ENCODE measurements at regions not wholly inside any gene's neighbourhood (a gene's known extent, or its start where the extent isn't known, plus 50 kb on each side); places are given as distances from the start of the nearest gene placed in this dataset.

DNA sequence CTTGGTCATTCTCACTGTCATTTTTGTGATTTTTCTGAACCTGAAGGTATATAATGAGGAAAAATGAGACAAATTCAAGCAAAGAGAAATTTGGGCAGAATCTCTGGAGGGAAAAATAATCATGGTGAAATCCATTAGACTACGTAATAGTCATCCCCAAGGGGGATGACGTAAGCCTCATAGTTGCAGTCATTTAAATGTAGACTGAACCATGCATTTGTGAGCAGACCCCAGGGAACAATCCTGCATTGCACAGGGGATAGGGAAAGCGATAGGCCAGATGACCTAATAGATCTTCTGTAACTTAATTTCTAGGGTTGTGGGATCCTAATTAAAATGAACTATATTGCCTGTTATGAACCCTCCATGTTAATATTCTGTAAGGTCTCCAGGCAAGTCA is 167.4 kb upstream of the C1orf21 start:
- no peak for DNase-seq (ENCODE audit: low spot score)

DNA sequence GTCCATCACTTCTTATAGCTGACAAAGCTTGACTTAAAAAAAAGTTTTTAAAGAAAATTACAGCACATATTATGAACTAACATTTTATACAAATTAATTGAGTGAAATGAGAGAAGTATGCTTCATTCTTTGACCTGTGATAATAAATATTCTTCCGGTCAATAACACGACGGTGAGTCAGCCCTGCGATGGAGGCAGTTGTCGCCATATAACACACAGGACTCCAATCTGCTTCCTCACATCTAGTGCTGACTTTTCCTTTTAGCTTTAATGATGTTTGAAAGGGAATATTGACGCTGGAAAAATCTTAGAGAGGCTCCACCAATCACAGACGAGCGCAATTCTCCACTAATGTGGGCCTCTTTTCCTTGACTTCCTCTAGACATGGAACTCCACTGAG is 166.9 kb upstream of the C1orf21 start:
- DNase-seq (ENCODE audit: low spot score): no peak

DNA sequence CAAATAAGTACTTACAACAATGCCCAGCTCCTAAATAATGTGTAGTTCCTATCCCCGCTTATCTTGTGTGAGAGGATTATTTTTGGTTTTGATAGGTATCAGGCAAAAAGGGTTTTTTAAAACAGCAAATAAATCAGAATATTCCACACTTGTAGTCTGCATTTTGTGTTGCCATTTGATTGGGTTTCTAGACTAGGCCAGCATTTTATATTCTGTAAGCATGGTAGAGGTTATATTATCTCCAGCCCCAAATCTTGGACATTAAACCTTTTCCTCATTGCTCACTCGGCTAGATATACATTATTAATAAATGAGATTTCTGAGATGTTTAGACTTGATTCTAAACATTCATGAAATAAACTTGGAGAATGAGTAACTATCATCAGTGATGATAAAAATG is 165.7 kb upstream of the C1orf21 start:
- no peak for DNase-seq (ENCODE audit: low spot score)

DNA sequence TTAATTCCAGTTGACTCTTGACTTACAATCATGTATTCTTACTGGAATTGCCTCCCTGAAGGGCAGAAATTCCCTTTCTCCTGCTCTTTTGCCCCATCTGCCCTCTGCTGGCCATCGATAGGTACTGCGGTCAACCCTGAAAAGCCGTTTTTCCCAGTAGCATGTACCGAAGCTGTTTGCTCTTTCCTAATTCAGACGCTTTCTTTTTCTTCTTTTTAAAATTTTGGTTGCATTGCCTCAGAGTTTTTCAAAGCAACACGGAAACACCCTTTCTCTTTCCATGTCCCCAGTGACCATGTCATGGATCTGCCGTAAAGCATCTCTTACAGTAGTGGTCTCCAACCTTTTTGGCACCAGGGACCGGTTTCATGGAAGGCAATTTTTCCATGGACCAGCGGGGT is 164.2 kb upstream of the C1orf21 start:
- DNase-seq (ENCODE audit: low spot score): peak; percentile 60

DNA sequence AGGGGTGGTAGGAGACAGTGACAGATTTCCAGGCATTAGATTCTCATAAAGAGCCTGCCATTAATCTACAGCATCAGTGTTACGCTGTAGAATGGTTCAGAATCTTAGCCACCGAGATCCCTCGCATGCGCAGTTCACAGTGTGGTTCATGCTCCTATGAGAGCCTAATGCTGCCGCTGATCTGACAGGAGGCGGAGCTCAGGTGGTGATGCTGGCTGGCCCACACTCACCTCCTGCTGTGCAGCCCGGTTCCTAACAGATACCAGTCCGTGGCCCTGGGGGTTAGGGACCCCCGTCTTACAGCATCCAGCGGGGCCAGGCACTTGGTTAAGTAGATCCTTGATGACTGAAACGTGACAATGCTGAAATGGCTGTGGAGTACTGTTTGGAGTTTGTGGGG is 163.6 kb upstream of the C1orf21 start:
- DNase-seq (ENCODE audit: low spot score): peak; percentile 22

DNA sequence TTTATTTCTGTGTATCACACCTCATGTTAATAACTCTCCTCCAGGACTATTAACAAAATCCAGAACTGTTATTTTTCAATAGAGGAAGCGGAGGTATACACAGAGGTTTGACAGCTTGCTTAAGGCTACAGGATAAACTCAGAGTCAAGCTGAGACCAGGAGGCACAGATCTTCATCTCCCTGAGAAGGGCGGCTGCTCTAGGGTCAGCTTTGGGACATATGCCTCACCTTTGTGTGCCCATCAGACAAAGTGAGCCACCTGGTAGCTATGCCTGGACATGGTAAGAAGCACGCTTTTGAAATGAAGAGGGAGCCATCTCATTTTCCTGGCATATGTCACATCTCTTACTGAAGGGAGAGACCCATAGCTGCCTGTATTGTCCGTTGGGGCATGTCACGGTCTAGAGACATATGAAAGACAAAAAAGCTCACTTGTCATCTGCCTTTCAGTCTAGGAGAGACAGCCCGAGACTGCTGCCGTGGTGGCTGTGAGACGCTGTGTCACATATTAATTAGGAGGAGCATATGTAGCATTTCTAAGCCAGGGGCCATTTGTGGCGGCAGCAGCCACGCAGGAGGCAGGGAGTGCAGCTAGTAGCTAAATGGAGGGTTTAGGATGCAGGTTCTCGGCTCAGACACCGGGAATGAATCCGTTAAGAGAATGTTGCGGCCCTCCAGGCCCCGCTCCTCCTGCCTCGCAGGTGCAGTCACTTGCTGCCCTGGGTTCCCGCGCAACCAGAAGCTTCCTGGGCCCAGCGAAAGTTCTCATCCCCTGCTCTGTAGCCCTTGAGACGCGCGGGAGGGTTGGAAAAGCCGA is 161.3 kb upstream of the C1orf21 start:
- no peak for DNase-seq (ENCODE audit: low spot score)

DNA sequence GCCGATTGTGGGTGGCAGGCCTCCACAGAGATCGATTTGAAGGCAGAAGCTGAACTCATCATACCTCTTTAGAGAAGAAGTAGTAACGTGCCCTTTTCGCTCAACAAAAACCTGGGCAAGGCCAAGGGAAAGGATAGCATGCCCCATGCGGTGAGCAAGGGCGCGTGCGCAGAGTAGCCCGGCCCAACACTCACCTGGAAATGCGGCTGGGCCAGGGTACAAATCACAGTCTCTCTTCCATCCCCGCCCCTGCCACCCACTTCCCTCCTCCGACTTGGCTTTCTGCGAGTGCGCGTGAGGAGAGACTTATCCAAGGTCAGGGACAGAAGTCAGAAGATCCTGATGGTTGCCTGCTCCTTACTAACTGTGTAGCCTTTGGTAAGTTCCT is 160.7 kb upstream of the C1orf21 start:
- no peak for DNase-seq (ENCODE audit: low spot score)

DNA sequence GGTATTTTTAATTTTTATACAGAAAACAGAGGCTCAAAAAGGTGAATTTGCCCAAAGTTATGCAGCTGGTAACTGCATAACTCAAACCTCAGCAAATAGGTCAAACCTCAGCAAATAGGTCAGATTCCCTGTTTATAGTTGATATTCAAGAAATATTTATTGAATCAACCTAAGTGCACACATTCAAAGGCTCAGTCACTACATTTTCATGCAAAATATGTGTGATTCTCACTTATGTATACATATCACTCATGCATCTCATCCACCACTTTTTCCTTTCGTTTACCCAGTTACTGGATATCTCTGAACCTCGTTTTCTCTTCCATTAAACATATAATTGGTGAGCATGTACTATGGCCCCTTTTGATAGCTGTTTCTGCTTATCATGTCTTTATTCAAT is 158.3 kb upstream of the C1orf21 start:
- no peak for DNase-seq (ENCODE audit: low spot score)

DNA sequence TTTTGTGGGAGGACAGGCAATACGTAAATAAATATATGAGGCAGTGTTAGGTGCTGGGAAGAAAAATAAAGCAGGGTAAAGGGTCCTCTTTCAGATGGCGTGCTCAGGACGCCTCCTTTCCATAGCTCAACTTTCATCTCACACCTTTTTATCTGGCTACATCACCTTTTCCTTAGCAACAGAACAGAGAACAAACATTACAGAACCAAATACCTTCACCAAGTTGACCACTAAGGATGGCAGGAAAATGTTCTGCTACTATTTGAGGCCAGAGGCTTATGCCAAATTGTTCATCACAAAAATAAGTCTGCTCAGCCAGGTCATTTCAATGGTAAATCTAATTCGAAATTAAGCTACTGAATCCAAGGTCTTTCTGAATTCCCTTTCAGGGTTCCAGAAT is 149.2 kb upstream of the C1orf21 start:
- no peak for DNase-seq (ENCODE audit: low spot score)

DNA sequence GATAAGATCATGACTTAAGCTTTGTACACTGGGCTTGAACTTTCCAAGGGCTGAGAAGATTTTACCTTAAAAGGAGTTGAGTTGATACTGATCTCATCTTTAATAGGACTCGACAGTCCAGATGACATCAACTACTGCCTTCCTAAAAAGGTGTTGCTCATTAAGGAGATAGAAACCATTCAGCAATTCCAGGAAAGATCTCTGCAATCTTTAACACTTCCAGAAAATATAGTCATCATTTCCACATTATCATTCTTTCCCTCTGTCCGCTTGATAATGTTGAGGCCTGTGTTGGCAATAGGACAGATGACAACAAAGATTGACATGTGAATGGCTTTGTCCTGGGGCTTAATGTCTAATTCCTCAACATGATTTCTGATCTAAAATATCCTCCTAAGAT is 145.4 kb upstream of the C1orf21 start:
- no peak for DNase-seq (ENCODE audit: low spot score)

DNA sequence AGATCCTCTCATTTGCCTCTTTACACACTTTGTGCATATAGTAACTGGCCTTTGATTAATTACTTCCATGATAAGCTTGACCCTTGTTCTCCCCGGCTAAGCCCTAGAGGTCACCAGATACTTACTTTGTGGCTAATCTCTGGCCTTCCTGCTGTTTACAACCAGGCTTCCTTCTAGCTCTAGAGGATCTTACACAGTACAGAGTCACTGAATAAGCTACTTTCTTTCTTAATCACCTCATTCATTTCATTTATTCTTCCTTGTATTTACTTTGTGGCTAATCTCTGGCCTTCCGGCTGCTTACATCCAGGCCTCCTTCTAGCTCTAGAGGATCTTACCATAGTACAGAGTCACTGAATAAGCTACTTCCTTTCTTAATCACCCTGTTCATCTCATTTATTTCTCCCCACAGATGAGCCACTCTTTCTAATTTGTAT is 144.3 kb upstream of the C1orf21 start:
- peak; percentile 28 for DNase-seq (ENCODE audit: low spot score)

DNA sequence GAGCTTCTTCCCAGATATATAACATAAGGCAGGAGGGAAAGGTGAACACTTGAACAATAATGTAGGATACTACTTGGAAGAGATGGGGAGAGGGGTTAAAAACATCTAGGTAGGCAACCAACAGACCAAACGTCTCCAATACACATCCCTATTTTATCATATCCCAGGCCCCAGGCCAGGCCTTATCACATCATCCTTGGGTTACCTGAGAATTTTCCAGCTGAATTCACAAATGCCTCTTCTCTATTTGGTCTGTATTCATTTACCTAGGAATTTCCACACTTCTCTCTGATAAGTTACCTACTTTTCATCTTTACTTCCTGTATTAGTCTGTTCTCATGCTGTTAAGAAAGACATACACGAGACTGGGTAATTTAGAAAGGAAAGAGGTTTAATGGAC is 141.9 kb upstream of the C1orf21 start:
- no peak for DNase-seq (ENCODE audit: low spot score)

DNA sequence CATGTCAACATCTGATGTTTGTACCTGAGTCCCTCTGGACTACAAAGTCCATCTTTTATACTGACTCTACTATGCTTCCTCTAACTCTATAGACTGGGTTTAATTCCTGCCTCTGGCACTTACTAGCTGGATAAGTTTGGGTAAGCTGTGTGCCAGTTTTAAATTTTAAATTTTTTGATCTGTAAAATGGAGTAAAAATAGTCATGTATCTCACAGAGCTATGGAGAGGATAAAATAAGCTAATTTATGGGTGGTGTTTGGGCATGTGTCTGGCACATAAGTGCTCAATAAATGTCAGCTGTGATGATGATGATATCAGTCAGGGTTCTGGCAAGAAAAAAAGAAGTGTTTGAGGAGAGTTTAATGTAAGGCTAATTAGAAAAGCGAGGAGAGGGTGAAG is 139.2 kb upstream of the C1orf21 start:
- no peak for DNase-seq (ENCODE audit: low spot score)

DNA sequence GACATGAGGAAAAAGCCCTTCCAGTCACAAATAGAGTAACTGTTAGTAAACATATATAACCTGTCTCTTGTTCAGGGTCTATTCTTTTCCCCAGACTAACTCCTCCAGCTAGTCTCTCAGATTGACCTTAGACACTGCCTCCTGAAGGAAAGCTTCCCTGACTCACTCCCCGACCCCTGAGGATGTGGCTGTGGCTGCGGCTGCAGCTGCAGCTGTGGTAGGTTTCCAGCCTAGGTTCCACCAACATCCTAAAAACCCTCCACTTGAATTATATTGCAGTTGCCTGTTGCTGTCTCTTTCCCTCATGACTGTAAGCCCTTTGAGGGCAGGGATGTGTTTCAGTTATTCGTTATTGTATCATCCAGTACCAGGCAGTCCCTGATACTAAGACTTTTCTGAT is 132.9 kb upstream of the C1orf21 start:
- DNase-seq (ENCODE audit: low spot score): no peak

DNA sequence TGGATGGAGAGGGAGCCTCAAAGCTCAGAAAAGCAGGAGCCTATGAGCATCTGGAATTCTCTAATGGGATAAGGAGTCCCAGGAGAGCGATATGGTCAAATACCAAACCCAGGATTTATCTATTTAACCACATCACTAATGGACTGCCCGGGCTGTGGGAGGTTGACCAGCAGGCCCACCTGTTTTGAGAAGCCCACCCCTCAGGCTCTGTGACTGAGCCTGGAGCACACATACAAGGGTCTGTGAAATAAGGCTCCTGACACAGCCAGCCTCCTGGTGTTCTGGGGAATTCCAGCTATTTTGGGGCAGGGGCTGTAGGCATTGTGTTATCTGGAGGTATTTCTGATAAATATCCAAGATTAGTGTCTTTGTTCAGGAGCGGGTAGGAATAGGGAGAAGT is 132.0 kb upstream of the C1orf21 start:
- no peak for DNase-seq (ENCODE audit: low spot score)

DNA sequence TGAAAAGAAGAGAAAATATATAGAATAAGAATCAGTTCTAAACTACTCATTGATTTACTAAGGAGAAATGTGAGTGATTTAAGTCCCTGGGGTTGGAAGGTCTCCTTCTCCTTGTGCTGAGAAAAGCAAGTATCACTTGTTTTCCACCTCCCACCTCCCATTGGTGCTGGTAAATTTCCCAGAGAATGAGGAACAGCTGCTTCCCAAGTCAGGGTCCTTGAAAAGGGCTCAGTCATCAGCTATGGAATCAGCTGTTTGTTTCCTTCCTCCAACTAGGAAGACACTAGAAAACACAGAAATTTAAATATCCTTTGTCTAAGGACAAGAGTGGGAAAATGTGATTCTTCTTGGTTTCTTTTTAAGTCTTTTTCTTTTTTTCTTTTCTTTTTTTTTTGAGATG is 131.3 kb upstream of the C1orf21 start:
- no peak for DNase-seq (ENCODE audit: low spot score)

DNA sequence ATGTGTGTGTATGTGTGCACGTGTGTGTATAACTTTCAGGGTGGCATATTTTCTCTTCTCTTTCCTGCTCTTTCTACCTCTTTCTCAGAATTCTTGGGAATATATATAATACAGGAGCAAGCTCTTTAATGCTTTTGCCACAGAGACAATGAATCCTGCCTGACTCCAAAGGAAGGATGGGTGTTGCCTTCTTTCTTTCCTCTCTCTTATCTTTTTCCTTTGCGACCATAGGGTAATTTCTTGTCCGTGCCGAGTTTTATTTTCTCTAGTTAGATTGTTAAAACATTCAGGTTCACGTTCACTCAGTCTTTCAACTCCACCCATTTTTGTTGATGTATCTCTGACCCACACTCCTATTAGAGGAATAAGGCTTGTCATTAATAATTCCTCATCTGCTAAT is 129.0 kb upstream of the C1orf21 start:
- DNase-seq (ENCODE audit: low spot score): no peak

DNA sequence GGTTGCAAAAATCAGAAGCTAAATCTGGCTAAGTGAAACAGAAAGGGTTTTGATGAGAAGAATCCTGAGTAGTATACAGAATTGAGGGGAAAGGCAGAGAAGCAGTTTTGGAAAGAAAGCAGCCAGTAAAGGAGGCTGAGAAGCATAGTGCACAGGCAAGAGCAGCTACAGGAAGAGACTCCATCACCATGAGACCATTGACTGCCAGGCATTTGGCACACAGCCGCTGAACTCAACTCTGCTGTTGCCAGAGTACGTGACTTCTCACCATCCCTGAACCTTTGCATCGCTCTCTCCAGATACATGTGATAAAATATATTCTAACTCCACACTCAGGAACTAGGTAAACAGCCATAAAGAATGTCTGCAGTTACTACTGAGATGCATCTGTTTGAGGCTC is 128.3 kb upstream of the C1orf21 start:
- DNase-seq (ENCODE audit: low spot score): no peak

DNA sequence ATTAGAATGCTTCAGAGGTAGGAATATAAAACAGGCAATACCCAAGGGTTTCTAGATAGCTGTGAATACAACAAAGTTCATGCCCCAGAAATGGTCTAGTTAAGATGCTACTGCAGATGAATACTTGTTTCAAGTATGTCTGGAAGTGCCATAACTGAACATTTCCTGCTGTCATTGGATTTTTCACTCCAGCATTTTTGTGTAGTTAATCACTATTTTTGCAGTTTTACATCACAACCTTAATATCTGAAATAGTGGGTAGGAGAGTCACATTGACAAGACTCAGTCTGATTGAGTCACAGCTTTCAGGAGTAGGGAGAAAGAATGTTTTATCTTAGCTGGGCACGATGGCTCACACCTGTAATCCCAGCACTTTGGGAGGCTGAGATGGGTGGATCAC is 126.4 kb upstream of the C1orf21 start:
- DNase-seq (ENCODE audit: low spot score): peak; percentile 88

DNA sequence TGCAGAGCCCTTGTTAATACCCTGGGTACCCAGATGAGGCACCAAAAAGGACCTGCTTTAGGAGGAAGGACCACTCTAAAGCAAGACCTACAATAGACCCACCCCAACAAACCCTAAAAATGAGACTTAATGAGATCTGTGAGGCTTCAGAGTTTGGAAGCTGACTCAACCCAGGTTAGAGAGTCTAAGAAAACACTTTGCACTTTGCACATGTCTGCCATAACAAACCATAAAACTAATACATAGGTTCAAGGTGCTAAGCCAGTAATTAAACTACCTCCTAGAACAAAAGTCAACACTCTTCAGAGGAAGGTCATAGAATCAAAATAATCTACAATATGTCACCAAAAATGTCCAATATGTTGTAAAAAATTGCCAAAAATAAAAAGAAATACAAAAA is 124.7 kb upstream of the C1orf21 start:
- DNase-seq (ENCODE audit: low spot score): no peak

DNA sequence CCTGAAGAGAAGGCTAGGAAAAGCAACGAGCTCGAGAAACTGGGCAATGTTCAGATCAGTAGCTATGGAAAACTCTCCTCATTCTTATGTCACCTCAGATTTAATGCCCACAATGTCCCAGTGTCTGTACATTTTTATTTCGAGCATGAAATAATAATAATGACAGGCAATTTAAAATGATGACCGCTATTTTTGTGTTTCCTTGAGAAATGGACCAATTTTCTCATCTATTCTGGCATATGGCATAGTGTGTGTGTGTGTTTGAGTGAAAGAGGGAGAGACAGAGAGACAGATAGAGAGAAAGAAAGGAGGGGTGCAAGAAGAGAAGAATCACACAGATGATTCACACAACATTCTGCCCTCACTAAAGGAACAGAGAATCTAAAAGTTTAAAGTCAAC is 119.1 kb upstream of the C1orf21 start:
- DNase-seq (ENCODE audit: low spot score): no peak

DNA sequence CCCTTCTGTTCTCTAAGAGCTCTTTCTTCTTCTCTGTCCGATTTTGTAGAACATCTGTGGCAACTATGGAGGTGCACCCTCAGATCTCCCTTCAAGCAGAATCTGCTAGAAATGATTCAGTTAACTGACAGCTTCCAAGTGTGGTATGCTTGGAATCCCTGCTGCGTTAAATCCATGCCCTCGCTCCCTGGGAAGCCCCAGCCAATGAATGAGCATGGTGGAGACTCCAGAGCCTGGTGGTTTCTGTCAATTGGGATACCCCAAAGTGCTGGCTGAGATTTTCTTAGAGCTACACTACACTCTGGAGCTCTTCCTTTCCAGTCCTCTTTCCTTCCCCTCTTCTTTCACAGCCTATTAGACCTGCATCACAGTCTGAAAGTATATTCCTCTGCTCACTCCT is 116.3 kb upstream of the C1orf21 start:
- no peak for DNase-seq (ENCODE audit: low spot score)

DNA sequence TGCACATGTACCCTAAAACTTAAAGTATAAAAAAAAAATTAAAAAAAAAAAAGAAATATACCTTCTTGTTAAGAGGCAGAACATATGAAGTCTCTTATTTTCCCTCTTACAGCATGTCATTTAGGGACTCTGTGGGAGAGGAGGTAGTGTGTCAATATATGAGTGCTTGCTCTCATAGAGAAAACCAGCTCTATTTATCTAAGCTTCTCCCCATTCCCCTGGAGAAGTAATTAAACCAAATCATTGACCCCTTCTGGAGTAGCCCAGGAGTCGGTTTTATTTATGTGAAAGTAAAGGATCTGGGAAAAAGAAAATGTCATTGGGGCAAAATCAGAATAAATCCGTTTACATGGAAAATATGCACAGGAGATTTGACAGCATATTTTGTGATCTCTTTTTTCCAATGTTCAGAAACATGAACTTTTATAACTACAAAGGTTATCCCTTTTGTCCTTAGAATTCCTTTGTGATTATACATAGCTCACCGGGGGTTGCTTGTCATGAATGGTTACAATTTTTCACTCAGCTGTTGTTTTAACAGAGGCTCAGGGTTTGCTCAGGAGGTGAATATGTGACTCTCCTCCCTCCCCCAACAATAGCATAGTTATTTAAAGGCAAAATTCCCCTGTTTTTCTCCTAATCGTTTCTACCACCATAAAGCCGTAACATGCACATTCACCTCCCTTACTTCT is 114.5 kb upstream of the C1orf21 start:
- peak; percentile 57 for DNase-seq (ENCODE audit: low spot score)

DNA sequence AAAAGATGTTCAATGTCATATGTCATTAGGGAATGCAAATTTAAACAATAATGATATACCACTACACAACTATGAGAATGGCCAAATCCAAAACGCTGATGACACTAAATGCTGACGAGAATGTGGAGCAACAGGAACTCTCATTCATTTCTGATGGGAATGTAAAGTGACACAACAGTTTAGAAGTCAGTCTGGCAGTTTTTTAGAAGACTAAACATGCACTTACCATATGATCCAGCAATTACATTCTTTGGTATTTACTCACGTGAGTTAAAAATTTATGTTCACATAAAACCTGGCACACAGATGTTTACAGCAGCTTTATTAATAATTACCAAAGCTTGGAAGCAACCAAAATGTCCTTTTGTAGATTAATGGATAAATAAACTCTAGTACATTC is 110.4 kb upstream of the C1orf21 start:
- no peak for DNase-seq (ENCODE audit: low spot score)
